ENCODE measurements at regions not wholly inside any gene's neighbourhood (a gene's known extent, or its start where the extent isn't known, plus 50 kb on each side); places are given as distances from the start of the nearest gene placed in this dataset.

DNA sequence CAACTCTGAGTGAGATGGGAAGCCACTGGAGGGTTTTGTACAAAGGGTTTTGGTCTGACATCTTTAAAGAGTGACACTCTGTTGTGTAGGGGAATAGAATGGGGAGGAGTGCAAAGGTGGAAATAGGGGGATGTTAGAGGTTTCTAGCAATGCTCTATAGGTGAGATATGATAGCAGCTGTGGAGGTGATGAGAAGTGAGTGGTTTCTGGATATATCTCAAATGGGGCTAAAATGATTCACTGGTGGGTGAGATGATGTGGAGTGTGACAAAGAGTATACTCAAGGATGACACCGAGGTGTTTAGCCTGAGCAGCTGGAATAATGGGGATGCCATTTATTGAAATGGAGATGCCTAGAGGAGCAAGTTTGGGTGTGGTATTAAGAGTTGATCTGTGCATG, 426.4 kb downstream of the PCNX1 start:
- Mint-ChIP-seq H3K27ac (no peak overlapping the region), H3K9me3 (peaks cover 3% of the 10 kb centered on the region; the same call in 1 of the 2 replicates), H3K27me3 (ENCODE audit: low read depth) (no peaks in the 10 kb centered on the region; the same call in 1 of the 2 replicates), H3K36me3 (peaks cover 14% of the 10 kb centered on the region), H3K4me3 (no peak overlapping the region), H3K4me1 (peaks cover 22% of the 10 kb centered on the region)
- ChIA-PET CTCF (no interaction called here), POLR2A (no interaction called here)
- TF ChIP-seq, protein P1, sequence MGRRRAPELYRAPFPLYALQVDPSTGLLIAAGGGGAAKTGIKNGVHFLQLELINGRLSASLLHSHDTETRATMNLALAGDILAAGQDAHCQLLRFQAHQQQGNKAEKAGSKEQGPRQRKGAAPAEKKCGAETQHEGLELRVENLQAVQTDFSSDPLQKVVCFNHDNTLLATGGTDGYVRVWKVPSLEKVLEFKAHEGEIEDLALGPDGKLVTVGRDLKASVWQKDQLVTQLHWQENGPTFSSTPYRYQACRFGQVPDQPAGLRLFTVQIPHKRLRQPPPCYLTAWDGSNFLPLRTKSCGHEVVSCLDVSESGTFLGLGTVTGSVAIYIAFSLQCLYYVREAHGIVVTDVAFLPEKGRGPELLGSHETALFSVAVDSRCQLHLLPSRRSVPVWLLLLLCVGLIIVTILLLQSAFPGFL (CRISPR knock-in tag; IDR thresholded peaks at IDR 0.05; ENCODE audit: borderline replicate concordance), result no peak
- TF ChIP-seq, protein P2, sequence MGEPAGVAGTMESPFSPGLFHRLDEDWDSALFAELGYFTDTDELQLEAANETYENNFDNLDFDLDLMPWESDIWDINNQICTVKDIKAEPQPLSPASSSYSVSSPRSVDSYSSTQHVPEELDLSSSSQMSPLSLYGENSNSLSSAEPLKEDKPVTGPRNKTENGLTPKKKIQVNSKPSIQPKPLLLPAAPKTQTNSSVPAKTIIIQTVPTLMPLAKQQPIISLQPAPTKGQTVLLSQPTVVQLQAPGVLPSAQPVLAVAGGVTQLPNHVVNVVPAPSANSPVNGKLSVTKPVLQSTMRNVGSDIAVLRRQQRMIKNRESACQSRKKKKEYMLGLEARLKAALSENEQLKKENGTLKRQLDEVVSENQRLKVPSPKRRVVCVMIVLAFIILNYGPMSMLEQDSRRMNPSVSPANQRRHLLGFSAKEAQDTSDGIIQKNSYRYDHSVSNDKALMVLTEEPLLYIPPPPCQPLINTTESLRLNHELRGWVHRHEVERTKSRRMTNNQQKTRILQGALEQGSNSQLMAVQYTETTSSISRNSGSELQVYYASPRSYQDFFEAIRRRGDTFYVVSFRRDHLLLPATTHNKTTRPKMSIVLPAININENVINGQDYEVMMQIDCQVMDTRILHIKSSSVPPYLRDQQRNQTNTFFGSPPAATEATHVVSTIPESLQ (CRISPR knock-in tag; IDR thresholded peaks at IDR 0.05), result no peak
- no peak for ATAC-seq
- DNase-seq (ENCODE audit: low spot score), result no peak

DNA sequence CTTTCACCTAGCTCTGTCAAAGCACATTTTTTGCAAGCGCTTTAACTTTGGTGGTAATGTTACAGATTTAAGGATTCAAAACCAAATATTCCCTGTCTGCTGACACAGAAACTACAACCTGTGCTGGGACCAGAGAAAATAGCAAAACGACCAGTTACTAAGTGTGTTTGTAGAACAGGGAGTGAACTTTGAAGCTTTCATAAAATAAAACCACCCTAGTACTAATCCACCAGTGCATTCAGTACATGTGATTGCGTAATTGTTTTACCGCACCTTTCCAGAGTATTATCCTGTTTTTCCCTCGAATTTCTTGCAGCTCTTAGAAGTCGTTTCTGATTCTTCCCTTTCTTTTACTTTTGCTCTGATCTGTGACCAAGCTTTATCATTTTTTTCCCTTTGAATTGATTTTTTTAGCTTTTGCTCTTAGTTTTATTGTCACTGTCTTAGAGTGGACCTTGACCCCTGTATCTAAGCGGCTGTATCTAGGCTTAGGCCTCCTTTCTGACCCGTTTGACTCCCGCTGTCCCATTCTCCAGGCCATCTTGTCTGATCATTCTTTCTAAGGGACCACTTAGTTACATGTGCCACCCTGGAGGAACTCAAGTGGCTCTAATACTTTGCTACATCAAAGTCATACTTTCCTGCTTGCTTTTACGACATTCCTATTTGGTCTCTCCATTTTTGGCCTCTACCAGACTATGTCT, 429.4 kb downstream of the PCNX1 start:
- no peak for ATAC-seq
- ChIA-PET CTCF (no interaction called here), POLR2A (no interaction called here)
- Mint-ChIP-seq H3K9me3 (no peaks in the 10 kb centered on the region; the same call in 1 of the 2 replicates), H3K4me1 (peaks cover 15% of the 10 kb centered on the region), H3K27me3 (ENCODE audit: low read depth) (no peaks in the 10 kb centered on the region; the same call in 1 of the 2 replicates), H3K36me3 (peaks cover 8% of the 10 kb centered on the region), H3K4me3 (no peak overlapping the region), H3K27ac (no peak overlapping the region; the same call in 1 of the 2 replicates)
- DNase-seq (ENCODE audit: low spot score), result no peak
- TF ChIP-seq, protein P3, sequence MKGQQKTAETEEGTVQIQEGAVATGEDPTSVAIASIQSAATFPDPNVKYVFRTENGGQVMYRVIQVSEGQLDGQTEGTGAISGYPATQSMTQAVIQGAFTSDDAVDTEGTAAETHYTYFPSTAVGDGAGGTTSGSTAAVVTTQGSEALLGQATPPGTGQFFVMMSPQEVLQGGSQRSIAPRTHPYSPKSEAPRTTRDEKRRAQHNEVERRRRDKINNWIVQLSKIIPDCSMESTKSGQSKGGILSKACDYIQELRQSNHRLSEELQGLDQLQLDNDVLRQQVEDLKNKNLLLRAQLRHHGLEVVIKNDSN (CRISPR knock-in tag; IDR thresholded peaks at IDR 0.05), result no peak
- TF ChIP-seq, protein P4, sequence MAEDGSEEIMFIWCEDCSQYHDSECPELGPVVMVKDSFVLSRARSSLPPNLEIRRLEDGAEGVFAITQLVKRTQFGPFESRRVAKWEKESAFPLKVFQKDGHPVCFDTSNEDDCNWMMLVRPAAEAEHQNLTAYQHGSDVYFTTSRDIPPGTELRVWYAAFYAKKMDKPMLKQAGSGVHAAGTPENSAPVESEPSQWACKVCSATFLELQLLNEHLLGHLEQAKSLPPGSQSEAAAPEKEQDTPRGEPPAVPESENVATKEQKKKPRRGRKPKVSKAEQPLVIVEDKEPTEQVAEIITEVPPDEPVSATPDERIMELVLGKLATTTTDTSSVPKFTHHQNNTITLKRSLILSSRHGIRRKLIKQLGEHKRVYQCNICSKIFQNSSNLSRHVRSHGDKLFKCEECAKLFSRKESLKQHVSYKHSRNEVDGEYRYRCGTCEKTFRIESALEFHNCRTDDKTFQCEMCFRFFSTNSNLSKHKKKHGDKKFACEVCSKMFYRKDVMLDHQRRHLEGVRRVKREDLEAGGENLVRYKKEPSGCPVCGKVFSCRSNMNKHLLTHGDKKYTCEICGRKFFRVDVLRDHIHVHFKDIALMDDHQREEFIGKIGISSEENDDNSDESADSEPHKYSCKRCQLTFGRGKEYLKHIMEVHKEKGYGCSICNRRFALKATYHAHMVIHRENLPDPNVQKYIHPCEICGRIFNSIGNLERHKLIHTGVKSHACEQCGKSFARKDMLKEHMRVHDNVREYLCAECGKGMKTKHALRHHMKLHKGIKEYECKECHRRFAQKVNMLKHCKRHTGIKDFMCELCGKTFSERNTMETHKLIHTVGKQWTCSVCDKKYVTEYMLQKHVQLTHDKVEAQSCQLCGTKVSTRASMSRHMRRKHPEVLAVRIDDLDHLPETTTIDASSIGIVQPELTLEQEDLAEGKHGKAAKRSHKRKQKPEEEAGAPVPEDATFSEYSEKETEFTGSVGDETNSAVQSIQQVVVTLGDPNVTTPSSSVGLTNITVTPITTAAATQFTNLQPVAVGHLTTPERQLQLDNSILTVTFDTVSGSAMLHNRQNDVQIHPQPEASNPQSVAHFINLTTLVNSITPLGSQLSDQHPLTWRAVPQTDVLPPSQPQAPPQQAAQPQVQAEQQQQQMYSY (CRISPR knock-in tag; IDR thresholded peaks at IDR 0.05), result no peak
- TF ChIP-seq, protein P5, sequence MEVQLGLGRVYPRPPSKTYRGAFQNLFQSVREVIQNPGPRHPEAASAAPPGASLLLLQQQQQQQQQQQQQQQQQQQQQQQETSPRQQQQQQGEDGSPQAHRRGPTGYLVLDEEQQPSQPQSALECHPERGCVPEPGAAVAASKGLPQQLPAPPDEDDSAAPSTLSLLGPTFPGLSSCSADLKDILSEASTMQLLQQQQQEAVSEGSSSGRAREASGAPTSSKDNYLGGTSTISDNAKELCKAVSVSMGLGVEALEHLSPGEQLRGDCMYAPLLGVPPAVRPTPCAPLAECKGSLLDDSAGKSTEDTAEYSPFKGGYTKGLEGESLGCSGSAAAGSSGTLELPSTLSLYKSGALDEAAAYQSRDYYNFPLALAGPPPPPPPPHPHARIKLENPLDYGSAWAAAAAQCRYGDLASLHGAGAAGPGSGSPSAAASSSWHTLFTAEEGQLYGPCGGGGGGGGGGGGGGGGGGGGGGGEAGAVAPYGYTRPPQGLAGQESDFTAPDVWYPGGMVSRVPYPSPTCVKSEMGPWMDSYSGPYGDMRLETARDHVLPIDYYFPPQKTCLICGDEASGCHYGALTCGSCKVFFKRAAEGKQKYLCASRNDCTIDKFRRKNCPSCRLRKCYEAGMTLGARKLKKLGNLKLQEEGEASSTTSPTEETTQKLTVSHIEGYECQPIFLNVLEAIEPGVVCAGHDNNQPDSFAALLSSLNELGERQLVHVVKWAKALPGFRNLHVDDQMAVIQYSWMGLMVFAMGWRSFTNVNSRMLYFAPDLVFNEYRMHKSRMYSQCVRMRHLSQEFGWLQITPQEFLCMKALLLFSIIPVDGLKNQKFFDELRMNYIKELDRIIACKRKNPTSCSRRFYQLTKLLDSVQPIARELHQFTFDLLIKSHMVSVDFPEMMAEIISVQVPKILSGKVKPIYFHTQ (CRISPR knock-in tag; IDR thresholded peaks at IDR 0.05), result no peak
- TF ChIP-seq PRRX2 (CRISPR knock-in tag; IDR thresholded peaks at IDR 0.05) (no peak), TP53 (CRISPR knock-in tag; IDR thresholded peaks at IDR 0.05) (no peak), JAZF1 (CRISPR knock-in tag; IDR thresholded peaks at IDR 0.05) (no peak), ZNF396 (CRISPR knock-in tag; IDR thresholded peaks at IDR 0.05; ENCODE audit: borderline replicate concordance) (no peak), ZNF121 (CRISPR knock-in tag; IDR thresholded peaks at IDR 0.05) (no peak), ZNF671 (CRISPR knock-in tag; IDR thresholded peaks at IDR 0.05) (no peak), CREM (CRISPR knock-in tag; IDR thresholded peaks at IDR 0.05) (no peak), NFYB (CRISPR knock-in tag; conservative IDR thresholded peaks at IDR 0.05; ENCODE audit: low read depth) (no peak), ZNF263 (CRISPR knock-in tag; IDR thresholded peaks at IDR 0.05; ENCODE audit: low read depth) (no peak)
- TF ChIP-seq, protein P6, sequence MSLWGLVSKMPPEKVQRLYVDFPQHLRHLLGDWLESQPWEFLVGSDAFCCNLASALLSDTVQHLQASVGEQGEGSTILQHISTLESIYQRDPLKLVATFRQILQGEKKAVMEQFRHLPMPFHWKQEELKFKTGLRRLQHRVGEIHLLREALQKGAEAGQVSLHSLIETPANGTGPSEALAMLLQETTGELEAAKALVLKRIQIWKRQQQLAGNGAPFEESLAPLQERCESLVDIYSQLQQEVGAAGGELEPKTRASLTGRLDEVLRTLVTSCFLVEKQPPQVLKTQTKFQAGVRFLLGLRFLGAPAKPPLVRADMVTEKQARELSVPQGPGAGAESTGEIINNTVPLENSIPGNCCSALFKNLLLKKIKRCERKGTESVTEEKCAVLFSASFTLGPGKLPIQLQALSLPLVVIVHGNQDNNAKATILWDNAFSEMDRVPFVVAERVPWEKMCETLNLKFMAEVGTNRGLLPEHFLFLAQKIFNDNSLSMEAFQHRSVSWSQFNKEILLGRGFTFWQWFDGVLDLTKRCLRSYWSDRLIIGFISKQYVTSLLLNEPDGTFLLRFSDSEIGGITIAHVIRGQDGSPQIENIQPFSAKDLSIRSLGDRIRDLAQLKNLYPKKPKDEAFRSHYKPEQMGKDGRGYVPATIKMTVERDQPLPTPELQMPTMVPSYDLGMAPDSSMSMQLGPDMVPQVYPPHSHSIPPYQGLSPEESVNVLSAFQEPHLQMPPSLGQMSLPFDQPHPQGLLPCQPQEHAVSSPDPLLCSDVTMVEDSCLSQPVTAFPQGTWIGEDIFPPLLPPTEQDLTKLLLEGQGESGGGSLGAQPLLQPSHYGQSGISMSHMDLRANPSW (CRISPR knock-in tag; conservative IDR thresholded peaks at IDR 0.05; ENCODE audit: low read depth), result no peak
- TF ChIP-seq, protein P7, sequence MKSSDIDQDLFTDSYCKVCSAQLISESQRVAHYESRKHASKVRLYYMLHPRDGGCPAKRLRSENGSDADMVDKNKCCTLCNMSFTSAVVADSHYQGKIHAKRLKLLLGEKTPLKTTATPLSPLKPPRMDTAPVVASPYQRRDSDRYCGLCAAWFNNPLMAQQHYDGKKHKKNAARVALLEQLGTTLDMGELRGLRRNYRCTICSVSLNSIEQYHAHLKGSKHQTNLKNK (CRISPR knock-in tag; IDR thresholded peaks at IDR 0.05), result no peak

Data from WTC11 (cell line).